Putamen (tissue), 1 donor: ENCODE measurements at regions not wholly inside any gene's neighbourhood (a gene's known extent, or its start where the extent isn't known, plus 50 kb on each side); places are given as distances from the start of the nearest gene placed in this dataset.
"Not testable (repeated sequence)": the region's sequence is repeated elsewhere in the genome, so short reads cannot be mapped to it uniquely, and the experiment has no call there.

Experiments
- DNase-seq: peaks from one replicate; pipeline ENCODE4 v3.0.0-alpha.2; 2016; ENCODE audit warnings: low spot score

DNA sequence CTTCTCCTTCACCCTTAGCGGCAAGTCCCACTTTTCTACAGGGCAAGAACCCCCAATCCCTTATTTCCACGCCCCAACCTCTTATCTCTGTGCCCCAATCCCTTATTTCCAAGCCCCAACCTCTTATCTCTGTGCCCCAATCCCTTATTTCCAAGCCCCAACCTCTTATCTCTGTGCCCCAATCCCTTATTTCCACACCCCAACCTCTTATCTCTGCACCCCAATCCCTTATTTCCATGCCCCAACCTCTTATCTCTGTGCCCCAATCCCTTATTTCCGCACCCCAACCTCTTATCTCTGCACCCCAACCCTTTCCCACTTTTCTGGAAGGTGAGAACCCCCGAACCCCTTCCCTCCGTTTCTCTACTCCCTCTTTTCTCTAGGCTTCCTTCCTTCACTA, 116.1 kb upstream of the GJE1 start:
- DNase-seq = not testable (repeated sequence)

DNA sequence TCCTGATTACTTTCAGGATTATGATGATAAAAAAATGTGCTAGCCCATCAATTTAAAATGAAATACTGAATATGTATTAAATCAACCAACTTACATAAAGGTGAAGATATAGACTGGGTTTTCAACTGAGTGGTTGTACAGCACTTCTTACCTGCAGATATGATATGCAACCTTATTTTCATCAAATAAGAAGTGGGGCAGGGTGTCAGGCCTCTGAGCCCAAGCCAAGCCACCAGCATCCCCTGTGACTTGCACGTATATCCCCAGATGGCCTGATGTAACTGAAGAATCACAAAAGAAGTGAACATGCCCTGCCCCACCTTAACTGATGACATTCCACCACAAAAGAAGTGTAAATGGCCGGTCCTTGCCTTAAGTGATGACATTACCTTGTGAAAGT, 117.3 kb upstream of the GJE1 start:
- DNase-seq = not testable (repeated sequence)

DNA sequence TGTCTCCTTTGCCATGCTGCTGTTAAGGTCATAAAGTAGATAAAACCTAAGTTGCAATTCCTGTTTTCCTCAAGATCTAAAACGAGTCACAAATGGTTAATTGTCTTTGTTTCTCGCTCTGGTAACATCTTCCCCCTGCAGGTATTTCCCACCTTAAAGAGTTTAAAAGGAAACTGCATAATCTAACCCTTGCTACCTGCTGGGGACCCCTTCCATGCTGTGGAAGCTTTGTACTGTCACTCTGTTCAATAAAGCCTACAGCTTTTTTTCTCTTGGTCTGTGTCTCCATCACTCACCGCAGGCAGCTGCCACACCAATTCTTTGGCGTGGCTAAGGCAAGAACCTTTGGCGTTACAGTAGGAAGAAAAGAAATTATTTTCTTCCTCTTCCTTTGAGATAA, 117.7 kb upstream of the GJE1 start:
- no peak for DNase-seq

DNA sequence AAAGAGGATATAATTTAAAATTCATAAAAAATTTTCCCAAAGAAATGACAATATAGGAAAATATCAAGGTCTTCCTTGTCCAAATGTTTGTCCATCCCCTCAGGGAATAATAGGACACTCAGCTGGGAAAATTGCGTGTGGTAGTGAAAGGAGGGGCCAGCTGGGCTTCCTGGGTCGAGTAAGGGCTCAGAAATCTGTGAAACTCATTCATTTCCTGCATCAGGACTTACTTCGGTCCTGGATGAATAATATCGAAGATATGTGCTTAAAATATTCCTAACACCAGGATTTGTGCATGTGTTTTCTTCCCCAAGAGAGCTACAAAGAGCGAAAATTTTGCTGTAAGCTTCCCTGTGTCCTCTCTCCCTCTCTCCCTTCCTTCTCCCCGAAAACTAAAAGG, 118.2 kb upstream of the GJE1 start:
- no peak for DNase-seq

GRCh38 chr6:142013875-142014495, 118.7 kb upstream of the GJE1 start:
- DNase-seq = no peak

DNA sequence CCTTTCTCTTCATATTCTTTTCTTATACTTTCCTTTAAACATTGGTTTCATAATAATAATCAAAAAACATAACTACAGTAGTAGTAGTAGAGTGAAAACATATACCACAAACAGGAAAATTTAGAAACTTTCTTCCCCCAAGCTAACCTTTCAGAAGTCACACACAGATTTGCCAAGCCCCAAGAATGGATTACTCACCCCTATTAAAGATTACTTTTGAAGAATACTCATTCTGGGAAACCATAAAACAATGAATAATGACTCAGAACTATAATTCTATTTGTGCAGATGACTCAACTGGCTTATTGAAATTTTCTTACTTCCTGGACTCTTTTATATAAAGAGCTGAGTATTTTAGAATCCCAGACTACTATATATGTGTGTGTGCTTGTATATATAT, 119.4 kb upstream of the GJE1 start:
- no peak for DNase-seq

DNA sequence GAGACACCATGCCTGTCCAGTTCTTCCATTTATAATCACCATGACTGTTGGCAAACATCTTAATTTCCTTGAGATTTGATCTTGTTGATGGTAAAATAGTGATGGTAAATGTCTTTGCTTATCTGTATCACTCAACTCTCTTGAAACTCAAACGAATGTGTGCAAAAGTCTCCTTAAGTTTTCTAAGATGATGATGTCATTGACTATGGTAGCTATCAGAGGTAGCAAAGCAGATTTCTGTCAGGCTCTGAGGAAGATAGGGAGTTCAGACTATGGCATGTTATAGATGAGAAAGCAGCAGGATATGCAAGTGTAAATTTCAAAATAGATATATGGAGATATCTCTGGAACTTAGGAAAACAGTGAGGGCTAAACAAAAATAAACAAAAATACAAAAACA, 121.0 kb upstream of the GJE1 start:
- DNase-seq = no peak

GRCh38 chr6:142011156-142011555, 121.6 kb upstream of the GJE1 start:
- DNase-seq = no peak

- no peak for DNase-seq
These were observed 123.1 kb upstream of the GJE1 start for GRCh38 chr6:142009647-142010046.

DNA sequence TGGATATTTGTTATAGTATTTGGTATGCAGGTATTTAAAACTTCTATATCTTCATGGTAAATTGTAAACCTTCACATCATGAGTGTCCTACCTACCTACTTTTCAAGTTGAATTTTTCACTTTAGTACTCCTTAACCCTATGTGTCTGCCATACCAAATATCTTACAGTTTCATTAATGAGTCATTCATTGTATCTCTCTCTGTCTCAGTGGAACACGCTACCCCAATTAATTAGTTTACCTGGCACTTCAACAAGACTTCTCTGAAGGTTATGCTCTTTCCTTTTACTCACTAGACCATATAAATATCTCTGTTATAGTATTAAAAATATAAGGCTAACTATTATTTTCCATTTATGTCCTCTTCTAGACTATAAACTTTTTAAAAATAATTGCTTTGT, 123.9 kb upstream of the GJE1 start:
- no peak for DNase-seq

- no peak for DNase-seq
These were observed 124.5 kb upstream of the GJE1 start for GRCh38 chr6:142008016-142008735.

- no peak for DNase-seq
These were observed 127.7 kb upstream of the GJE1 start for GRCh38 chr6:142005021-142005420.

GRCh38 chr6:142002825-142003405, 129.8 kb upstream of the GJE1 start:
- no peak for DNase-seq

- DNase-seq = no peak
These were observed 135.9 kb upstream of the GJE1 start for GRCh38 chr6:141996823-141997222.

DNA sequence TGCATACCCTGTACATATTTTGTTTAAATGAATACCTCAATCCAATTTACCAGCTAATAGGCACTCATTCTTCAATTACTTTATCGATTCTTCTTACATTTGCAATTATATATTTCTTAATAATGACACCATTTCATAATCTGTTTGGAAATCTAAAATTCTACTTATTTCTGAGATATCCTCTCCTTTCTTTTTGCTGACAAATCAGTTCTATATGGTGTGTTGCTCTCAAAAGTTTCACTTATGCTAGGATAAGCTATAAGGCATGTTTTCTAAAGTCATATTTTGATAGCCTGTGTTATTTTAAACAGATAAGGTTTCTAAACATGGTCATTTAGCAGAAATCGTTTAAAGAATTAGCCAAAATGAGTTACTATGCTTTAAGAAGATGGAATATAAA, 140.6 kb upstream of the GJE1 start:
- no peak for DNase-seq

- DNase-seq = no peak
These were observed 141.9 kb upstream of the GJE1 start for GRCh38 chr6:141990840-141991239.

- no peak for DNase-seq
These were observed 143.1 kb upstream of the GJE1 start for GRCh38 chr6:141989706-141989959.

GRCh38 chr6:141988954-141989705, 143.6 kb upstream of the GJE1 start:
- no peak for DNase-seq

DNA sequence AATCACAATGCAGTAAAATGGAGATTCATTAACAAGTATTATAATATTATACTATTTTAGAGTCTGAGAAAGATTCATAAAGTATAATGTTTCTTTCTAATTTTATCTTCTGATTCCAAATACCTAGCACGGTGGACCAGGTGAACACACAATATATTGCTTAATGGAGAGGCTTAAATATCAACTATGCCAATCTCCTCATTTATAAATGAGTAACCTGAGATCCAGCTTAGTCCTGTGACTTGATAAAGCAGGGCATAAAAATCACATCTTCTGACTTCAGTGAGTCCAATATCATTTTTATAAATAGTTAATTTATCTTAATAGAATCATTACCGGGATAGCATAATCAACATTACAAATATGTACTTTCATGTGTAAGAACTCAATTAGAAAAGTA, 144.4 kb upstream of the GJE1 start:
- no peak for DNase-seq

DNA sequence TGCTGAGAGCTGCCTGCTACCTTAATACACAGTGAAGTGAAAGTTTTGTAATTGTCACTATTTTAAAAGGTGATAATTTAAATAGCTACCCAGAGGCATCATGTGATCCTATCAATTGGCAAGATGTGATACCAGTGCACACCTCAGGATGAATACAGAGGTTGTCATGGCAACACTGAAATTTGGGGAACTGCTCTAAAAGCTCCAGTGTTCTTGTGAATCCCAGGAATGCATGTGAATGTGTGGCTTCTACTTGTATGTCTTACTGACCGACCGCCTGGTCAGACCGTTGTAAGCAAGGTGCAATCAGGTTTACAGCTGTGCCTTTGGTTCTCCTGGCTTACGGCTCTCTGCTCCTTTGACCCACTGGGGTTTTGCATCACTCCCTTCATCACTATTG, 146.3 kb upstream of the GJE1 start:
- no peak for DNase-seq

- DNase-seq = no peak
These were observed 151.5 kb upstream of the GJE1 start for GRCh38 chr6:141981190-141981589.

- no peak for DNase-seq
These were observed 154.9 kb upstream of the GJE1 start for GRCh38 chr6:141977782-141978181.

- no peak for DNase-seq
These were observed 155.7 kb upstream of the GJE1 start for GRCh38 chr6:141976994-141977393.
